IgD-negative memory B cell (primary cell): ENCODE measurements at regions not wholly inside any gene's neighbourhood (a gene's known extent, or its start where the extent isn't known, plus 50 kb on each side); places are given as distances from the start of the nearest gene placed in this dataset.

Source experiments
- H3K27ac Mint-ChIP-seq, 3 donors: one replicate each; pipeline ENCODE4 v1.8.0; 2020 to 2022; ENCODE audit warnings: mild to moderate bottlenecking in 3 of 3, mixed read lengths in 3 of 3, moderate library complexity in 1 of 3
- H3K27me3 Mint-ChIP-seq: one replicate; pipeline ENCODE4 v1.8.0; 2021; ENCODE audit warnings: mixed read lengths
- H3K36me3 Mint-ChIP-seq: one replicate; pipeline ENCODE4 v1.8.0; 2020; ENCODE audit warnings: mild to moderate bottlenecking, mixed read lengths
- H3K4me1 Mint-ChIP-seq, 3 donors: one replicate each; pipeline ENCODE4 v1.8.0; 2020 to 2022; ENCODE audit warnings: mixed read lengths in 3 of 3, mild to moderate bottlenecking in 1 of 3
- H3K4me3 Mint-ChIP-seq, 4 donors: one replicate each; pipeline ENCODE4 v1.8.0; 2020 to 2022; ENCODE audit warnings: mild to moderate bottlenecking in 4 of 4, mixed read lengths in 4 of 4, moderate library complexity in 3 of 4
- H3K9me3 Mint-ChIP-seq, 3 donors: one replicate each; pipeline ENCODE4 v1.8.0; 2020 to 2021; ENCODE audit warnings: mixed read lengths in 3 of 3, mild to moderate bottlenecking in 1 of 3

DNA sequence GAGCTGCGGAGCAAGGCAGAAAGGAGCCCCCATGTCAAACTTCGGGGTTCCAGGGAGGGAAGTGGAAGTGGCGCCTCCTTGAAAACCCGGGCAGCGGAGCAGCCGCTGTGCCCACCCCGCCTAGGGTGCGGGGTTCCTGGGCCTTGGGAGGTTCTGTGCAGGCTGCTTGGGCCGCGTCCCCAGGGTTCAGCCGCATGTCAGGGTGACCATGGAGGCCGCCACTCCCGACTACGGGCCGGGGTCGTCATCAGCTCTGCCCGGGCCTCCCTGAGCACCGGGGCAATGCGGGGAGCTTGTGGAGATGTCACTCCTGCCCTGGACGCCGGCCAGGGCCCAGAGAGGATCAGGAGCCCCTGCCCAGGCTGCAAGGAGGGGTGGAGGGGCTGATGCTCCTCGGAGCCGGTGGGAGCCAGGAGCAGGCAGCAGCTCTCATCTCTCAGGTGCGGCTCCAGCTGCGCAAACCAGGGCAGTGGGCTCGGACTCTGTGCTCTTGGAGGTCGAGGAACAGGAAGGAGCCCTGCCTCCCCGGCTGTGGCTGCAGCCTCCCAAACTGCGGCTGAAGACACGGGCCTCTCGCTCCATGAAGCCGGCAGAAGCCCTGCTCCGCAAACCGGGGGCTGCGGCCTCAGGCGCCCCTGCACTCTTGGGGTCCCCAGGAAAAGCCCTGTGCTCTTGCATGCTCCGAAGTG, 1286.5 kb downstream of the TMEM121 start:
- no peaks in the 10 kb centered on the region for H3K9me3 Mint-ChIP-seq
- peaks cover 2% of the 10 kb centered on the region for H3K36me3 Mint-ChIP-seq
- H3K4me3 Mint-ChIP-seq: no peak overlapping the region
- no peak overlapping the region for H3K27ac Mint-ChIP-seq
- H3K27me3 Mint-ChIP-seq: no peaks in the 10 kb centered on the region
- peaks cover 4 to 11% (median 9%) of the 10 kb centered on the region in 3 donors for H3K4me1 Mint-ChIP-seq

- peak overlapping the region in 1 of 3 donors; percentile 35 for H3K27ac Mint-ChIP-seq
- peaks cover 2% of the 10 kb centered on the region for H3K36me3 Mint-ChIP-seq
- no peak overlapping the region for H3K4me3 Mint-ChIP-seq
- H3K4me1 Mint-ChIP-seq: peaks cover 4 to 11% (median 9%) of the 10 kb centered on the region in 3 donors
- H3K27me3 Mint-ChIP-seq: no peaks in the 10 kb centered on the region
- no peaks in the 10 kb centered on the region for H3K9me3 Mint-ChIP-seq
Measured at GRCh38 chr14:106813477-106813823, 1287.1 kb downstream of the TMEM121 start.

- Mint-ChIP-seq H3K4me1 (no peaks in the 10 kb centered on the region), H3K27me3 (peaks cover 2% of the 10 kb centered on the region), H3K27ac (no peak overlapping the region), H3K9me3 (no peaks in the 10 kb centered on the region), H3K4me3 (peak overlapping the region in 1 of 4 donors; percentile 14), H3K36me3 (no peaks in the 10 kb centered on the region)
Measured at GRCh38 chr14:106820119-106820518, 1293.7 kb downstream of the TMEM121 start.

DNA sequence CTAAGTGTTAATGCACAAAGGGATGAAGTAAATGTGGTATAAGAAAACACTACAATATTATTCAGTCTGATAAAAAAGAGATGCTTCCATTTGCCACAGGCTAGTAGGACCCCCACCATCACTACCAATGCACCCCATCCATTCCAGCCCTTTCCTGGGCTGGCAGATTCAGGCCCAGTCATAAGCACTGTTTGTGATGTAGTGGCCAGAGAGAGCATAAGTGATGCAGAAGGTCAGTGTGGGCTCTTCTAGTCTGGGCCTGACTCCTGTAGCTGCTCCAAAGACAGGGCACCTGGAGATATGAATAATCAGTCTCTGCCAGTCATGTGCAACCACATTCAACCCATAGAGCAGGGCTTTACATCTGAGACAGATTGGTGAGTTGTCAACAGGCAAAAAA, 1294.7 kb downstream of the TMEM121 start:
- peaks cover 2% of the 10 kb centered on the region for H3K27me3 Mint-ChIP-seq
- no peaks in the 10 kb centered on the region for H3K9me3 Mint-ChIP-seq
- no peaks in the 10 kb centered on the region for H3K4me1 Mint-ChIP-seq
- H3K4me3 Mint-ChIP-seq: no peak overlapping the region
- H3K27ac Mint-ChIP-seq: no peak overlapping the region
- no peaks in the 10 kb centered on the region for H3K36me3 Mint-ChIP-seq

DNA sequence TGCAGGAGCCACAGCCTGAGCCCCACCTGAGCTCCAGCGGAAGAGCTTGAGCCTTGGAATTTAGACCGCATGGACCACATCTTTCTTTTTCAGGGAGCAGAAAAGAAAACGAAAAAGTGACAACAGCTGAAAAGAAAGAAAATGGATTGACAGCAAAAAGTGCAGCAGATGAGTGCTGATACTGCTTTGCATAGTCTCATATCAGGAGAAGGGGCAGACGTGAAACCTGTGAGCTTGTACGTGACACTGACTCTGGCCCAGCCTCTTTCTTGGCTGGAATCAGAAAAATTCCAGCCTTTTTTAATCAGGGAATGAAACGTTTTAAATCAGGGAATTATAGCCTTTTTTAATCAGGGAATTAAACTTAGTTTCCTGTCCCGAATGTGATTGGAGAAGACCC, 1296.5 kb downstream of the TMEM121 start:
- H3K36me3 Mint-ChIP-seq: no peaks in the 10 kb centered on the region
- no peaks in the 10 kb centered on the region for H3K9me3 Mint-ChIP-seq
- H3K27me3 Mint-ChIP-seq: peaks cover 2% of the 10 kb centered on the region
- H3K4me1 Mint-ChIP-seq: no peaks in the 10 kb centered on the region
- H3K4me3 Mint-ChIP-seq: no peak overlapping the region
- peak overlapping the region in 1 of 3 donors; percentile 66 for H3K27ac Mint-ChIP-seq

DNA sequence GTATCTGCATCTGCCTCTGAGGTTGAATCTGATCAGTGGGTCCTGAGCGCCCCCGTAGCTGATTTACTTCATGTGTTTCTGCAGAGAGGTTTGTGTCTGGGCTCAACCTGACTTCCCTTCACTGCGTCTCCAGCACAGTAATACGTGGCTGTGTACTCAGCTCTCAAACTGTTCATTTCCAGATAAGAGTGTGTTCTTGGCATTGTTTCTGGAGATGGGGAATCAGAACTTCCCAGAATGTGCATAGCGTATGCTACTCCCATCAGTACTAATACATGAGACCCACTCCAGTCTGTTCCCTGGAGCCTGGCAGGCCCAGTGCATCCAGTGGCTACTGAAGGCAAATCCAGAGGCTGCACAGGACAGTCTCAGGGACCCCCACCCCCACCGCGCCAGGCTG, 1297.2 kb downstream of the TMEM121 start:
- peaks cover 2% of the 10 kb centered on the region for H3K27me3 Mint-ChIP-seq
- H3K9me3 Mint-ChIP-seq: no peaks in the 10 kb centered on the region

GRCh38 chr14:106826833-106827369, 1300.5 kb downstream of the TMEM121 start:
- H3K4me3 Mint-ChIP-seq: no peak overlapping the region
- peaks cover 2 to 6% (median 5%) of the 10 kb centered on the region in 3 donors for H3K4me1 Mint-ChIP-seq
- peaks cover 0 to 3% (median 0%) of the 10 kb centered on the region in 3 donors for H3K9me3 Mint-ChIP-seq
- H3K36me3 Mint-ChIP-seq: no peaks in the 10 kb centered on the region
- peak overlapping the region in 1 of 3 donors; percentile 19 for H3K27ac Mint-ChIP-seq
- no peaks in the 10 kb centered on the region for H3K27me3 Mint-ChIP-seq

More for the DNA sequence above, 1297.2 kb downstream of the TMEM121 start:
- H3K36me3 Mint-ChIP-seq: no peaks in the 10 kb centered on the region
- H3K27ac Mint-ChIP-seq: no peak overlapping the region
- H3K4me1 Mint-ChIP-seq: no peaks in the 10 kb centered on the region
- H3K4me3 Mint-ChIP-seq: no peak overlapping the region

DNA sequence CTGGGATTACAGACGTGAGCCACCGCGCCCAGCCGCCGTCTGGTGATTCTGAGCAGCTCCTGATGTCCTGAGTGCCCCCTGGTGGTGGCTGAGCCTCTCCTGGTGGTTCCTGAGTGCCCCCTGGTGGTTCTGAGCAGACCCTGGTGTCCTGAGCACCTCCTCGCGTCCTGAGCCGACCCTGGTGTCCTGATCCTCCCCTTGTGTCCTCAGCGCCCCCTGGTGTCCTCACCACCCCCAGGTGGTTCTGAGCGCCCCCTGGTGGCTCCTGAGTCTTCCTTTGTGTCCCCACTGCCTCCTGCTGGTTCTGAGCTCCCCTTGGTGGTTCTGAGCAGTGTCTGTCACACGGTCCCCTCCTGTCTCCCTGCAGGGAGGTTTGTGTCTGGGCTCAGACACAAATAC, 1304.9 kb downstream of the TMEM121 start:
- Mint-ChIP-seq H3K27me3 (no peaks in the 10 kb centered on the region), H3K27ac (peak overlapping the region; percentile 82 to 87 (median 82)), H3K36me3 (peaks cover 2% of the 10 kb centered on the region), H3K4me1 (peaks cover 2 to 11% (median 8%) of the 10 kb centered on the region in 3 donors), H3K4me3 (peak overlapping the region in 3 of 4 donors; percentile 47 to 76 (median 59)), H3K9me3 (peaks cover 0 to 3% (median 0%) of the 10 kb centered on the region in 3 donors)

DNA sequence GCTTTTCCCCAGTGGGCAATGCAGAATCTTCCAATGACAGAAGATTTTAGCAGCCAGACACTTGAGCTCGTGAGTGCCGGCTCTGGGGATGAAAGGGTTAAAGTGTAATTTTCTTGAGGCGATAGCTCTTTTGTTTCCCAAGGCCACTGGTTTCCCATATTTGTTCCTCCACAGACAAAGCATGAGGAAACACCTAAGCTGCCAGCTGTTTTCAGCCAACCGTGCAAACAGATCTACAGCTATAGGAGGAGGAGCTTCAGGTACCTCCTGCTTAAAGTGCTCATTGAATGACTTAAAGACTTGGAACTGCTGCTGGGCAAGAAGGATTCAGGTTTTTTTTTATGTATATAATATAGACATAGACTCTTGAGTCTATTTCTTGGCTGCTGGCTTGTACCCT, 1311.5 kb downstream of the TMEM121 start:
- peaks cover 3% of the 10 kb centered on the region for H3K36me3 Mint-ChIP-seq
- H3K27me3 Mint-ChIP-seq: no peaks in the 10 kb centered on the region
- H3K4me3 Mint-ChIP-seq: no peak overlapping the region
- H3K4me1 Mint-ChIP-seq: peaks cover 8 to 9% (median 8%) of the 10 kb centered on the region in 3 donors
- no peaks in the 10 kb centered on the region for H3K9me3 Mint-ChIP-seq
- H3K27ac Mint-ChIP-seq: no peak overlapping the region

- no peak overlapping the region for H3K4me3 Mint-ChIP-seq
- peaks cover 3% of the 10 kb centered on the region for H3K36me3 Mint-ChIP-seq
- H3K9me3 Mint-ChIP-seq: no peaks in the 10 kb centered on the region
- H3K27ac Mint-ChIP-seq: no peak overlapping the region
- H3K4me1 Mint-ChIP-seq: peaks cover 13 to 19% (median 16%) of the 10 kb centered on the region in 3 donors
- H3K27me3 Mint-ChIP-seq: no peaks in the 10 kb centered on the region
Measured at GRCh38 chr14:106838991-106839769, 1312.8 kb downstream of the TMEM121 start.

GRCh38 chr14:106840258-106840657, 1313.9 kb downstream of the TMEM121 start:
- Mint-ChIP-seq H3K9me3 (no peaks in the 10 kb centered on the region), H3K4me3 (peak overlapping the region in 1 of 4 donors; percentile 83), H3K4me1 (peaks cover 12 to 24% (median 16%) of the 10 kb centered on the region in 3 donors), H3K27me3 (no peaks in the 10 kb centered on the region), H3K36me3 (peaks cover 1% of the 10 kb centered on the region), H3K27ac (peak overlapping the region in 1 of 3 donors; percentile 51)

DNA sequence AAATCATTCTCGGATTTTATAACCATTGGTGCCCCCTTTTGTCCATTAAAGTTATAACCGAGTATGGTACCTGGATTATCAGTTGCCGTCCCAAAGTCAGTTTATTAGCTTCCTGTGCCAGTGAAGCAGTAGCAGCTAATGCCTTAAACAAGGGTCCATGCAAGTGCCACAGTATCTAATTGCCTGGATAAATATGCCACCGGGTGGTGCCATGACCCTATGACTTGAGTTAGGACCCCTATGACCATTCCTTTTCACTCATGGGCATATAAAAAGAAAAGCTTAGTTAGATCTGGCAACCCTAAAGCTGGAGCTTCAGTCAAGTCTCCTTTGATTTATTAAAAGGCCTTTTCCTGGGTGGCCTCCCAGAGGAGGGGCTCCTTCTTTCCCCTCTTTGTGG, 1314.6 kb downstream of the TMEM121 start:
- Mint-ChIP-seq H3K36me3 (peaks cover 1% of the 10 kb centered on the region), H3K4me3 (peak overlapping the region in 1 of 4 donors; percentile 64), H3K27ac (no peak overlapping the region), H3K27me3 (no peaks in the 10 kb centered on the region), H3K9me3 (no peaks in the 10 kb centered on the region), H3K4me1 (peaks cover 16 to 29% (median 22%) of the 10 kb centered on the region in 3 donors)

DNA sequence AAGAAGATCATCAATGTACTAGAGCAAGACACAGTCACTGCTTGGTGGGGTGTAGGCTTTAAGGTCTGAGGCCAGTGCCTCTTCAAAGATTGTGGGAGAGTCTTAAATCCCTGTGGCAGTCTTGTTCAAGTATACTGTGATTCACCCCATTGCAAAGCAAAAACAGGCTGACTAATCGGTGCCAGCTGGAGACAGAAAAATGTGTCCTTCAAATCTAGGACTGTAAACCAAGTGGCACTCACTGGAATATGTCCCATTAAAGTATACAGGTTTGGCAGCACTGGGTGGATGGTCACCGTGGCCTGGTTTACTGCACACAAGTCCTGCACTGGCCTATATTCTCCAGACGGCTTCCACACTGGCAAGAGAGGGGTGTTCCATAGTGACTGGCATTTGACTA, 1315.3 kb downstream of the TMEM121 start:
- Mint-ChIP-seq H3K27ac (peak overlapping the region in 1 of 3 donors; percentile 84), H3K9me3 (no peaks in the 10 kb centered on the region), H3K4me3 (peak overlapping the region in 2 of 4 donors; percentile 64), H3K27me3 (no peaks in the 10 kb centered on the region), H3K36me3 (peaks cover 1% of the 10 kb centered on the region), H3K4me1 (peaks cover 23 to 36% (median 29%) of the 10 kb centered on the region in 3 donors)

- peak overlapping the region in 2 of 4 donors; percentile 73 to 88 for H3K4me3 Mint-ChIP-seq
Measured at GRCh38 chr14:106842687-106843086, 1316.3 kb downstream of the TMEM121 start.

DNA sequence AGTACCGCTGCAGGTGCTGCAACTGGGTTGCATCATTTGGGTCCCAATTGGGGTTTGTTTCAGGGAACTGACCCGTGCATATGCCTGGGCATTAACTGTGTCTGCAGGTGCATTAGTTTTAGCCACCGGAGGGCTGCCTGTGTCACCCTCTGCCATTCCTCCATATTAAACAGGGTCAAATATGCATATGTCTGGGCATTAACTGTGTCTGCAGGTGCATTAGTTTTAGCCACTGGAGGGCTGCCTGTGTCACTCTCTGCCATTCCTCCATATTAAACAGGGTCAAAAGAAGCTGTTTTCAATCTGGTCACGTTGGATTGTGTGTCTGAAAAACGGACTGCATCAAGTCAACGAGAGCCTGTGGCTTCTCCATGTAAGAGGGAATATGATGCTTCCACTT, 1317.0 kb downstream of the TMEM121 start:
- Mint-ChIP-seq H3K4me1 (peaks cover 35 to 46% (median 43%) of the 10 kb centered on the region in 3 donors), H3K27me3 (no peaks in the 10 kb centered on the region), H3K36me3 (peaks cover 1% of the 10 kb centered on the region), H3K9me3 (no peaks in the 10 kb centered on the region), H3K4me3 (peak overlapping the region; percentile 88 to 98 (median 96)), H3K27ac (peak overlapping the region in 2 of 3 donors; percentile 54 to 84)

More at GRCh38 chr14:106842687-106843086, 1316.3 kb downstream of the TMEM121 start:
- Mint-ChIP-seq H3K4me1 (peaks cover 28 to 39% (median 36%) of the 10 kb centered on the region in 3 donors), H3K36me3 (peaks cover 1% of the 10 kb centered on the region), H3K27ac (peak overlapping the region in 1 of 3 donors; percentile 84), H3K9me3 (no peaks in the 10 kb centered on the region), H3K27me3 (no peaks in the 10 kb centered on the region)
